Transverse colon (tissue), 4 donors: ENCODE measurements at regions not wholly inside any gene's neighbourhood (a gene's known extent, or its start where the extent isn't known, plus 50 kb on each side); places are given as distances from the start of the nearest gene placed in this dataset.

ENCODE experiments used
- CTCF ChIP-seq, 5 experiments: fragments of 200-600 bp in 3 of 5; fragments of 450-650 bp in 2 of 5; sonication (generic) in 3 of 5; IDR thresholded peaks; 1 replicate in 2 of 5; 2 replicates in 3 of 5; pipeline ENCODE4 v1.5.1; 2016 to 2017; ENCODE audit warnings: antibody characterized with exemption in 5 of 5, inconsistent platforms in 3 of 5, mild to moderate bottlenecking in 2 of 5, moderate library complexity in 1 of 5
- EP300 ChIP-seq: sonication (generic); formaldehyde crosslinking; IDR thresholded peaks from one replicate; pipeline ENCODE4 v1.6.1; 2017; ENCODE audit warnings: antibody characterized with exemption, low read depth
- POLR2A ChIP-seq: fragments of 450-650 bp; IDR thresholded peaks from one replicate; pipeline ENCODE4 v1.6.1; 2016; ENCODE audit warnings: antibody characterized with exemption, mild to moderate bottlenecking, moderate library complexity
- POLR2AphosphoS5 ChIP-seq, 3 donors: sonication (generic); formaldehyde crosslinking; IDR thresholded peaks; one replicate each; pipeline ENCODE4 v1.6.1; 2016; ENCODE audit warnings: antibody characterized with exemption in 3 of 3

- TF ChIP-seq CTCF (IDR thresholded peaks at IDR 0.05) (no peak), POLR2A (no peak), POLR2AphosphoS5 (IDR thresholded peaks at IDR 0.05) (no peak), EP300 (no peak)
Observed at GRCh38 chr5:24918676-24919075, 273.9 kb upstream of the CDH10 start.
